PC-9 (cell line): ENCODE measurements at regions not wholly inside any gene's neighbourhood (a gene's known extent, or its start where the extent isn't known, plus 50 kb on each side); places are given as distances from the start of the nearest gene placed in this dataset.

ENCODE experiments used
- BruUV-seq: library from RNA; stranded (reverse); fragments of 400-500 nt; replicated peaks from 2 replicates; lab custom pipeline; 2021; lab: Mats Ljungman, UMichigan
- CTCF ChIA-PET: fragments of 300-600 bp; sonication (Branson Sonifier 250); formaldehyde crosslinking; loops from one replicate; lab custom pipeline; 2022; ENCODE audit warnings: antibody characterized with exemption; lab: Charles Lee
- POLR2A ChIA-PET: fragments of 300-600 bp; sonication (Branson Sonifier 250); formaldehyde crosslinking; loops from one replicate; lab custom pipeline; 2022; ENCODE audit warnings: antibody characterized with exemption; ENCODE audit not compliant: unreplicated experiment; lab: Charles Lee
- DNase-seq, 2 experiments: peaks; one replicate each; pipeline versions ENCODE4 v3.0.0 to v3.0.0-alpha.2; 2015 to 2022; ENCODE audit warnings: mixed read lengths in 1 of 2
- H2AFZ ChIP-seq: fragments of 200-600 bp; sonication (generic); 2 replicates; pipeline ENCODE4 v1.8.1; 2017; ENCODE audit warnings: antibody characterized with exemption
- H3F3A ChIP-seq: fragments of 200-600 bp; sonication (generic); 2 replicates; pipeline ENCODE4 v1.8.1; 2017; ENCODE audit warnings: antibody characterized with exemption, mild to moderate bottlenecking, low read depth; ENCODE audit not compliant: insufficient read depth
- H3K27ac ChIP-seq: fragments of 200-600 bp; sonication (generic); 2 replicates; pipeline ENCODE4 v1.6.1; 2016; ENCODE audit warnings: mixed run types
- H3K27me3 ChIP-seq: fragments of 200-600 bp; sonication (generic); 2 replicates; pipeline ENCODE4 v1.6.1; 2016; ENCODE audit warnings: low read depth, mixed run types; ENCODE audit not compliant: insufficient read depth
- H3K36me3 ChIP-seq: fragments of 200-600 bp; sonication (generic); 2 replicates; pipeline ENCODE4 v1.6.1; 2016; ENCODE audit warnings: low read depth, mixed run types
- H3K4me1 ChIP-seq: fragments of 200-600 bp; sonication (generic); replicated peaks from 2 replicates; pipeline ENCODE4 v1.6.1; 2016; ENCODE audit warnings: mixed run types; ENCODE audit not compliant: insufficient read depth
- H3K4me2 ChIP-seq: fragments of 200-600 bp; sonication (generic); 2 replicates; pipeline ENCODE4 v1.6.1; 2017; ENCODE audit warnings: mixed run types
- H3K4me3 ChIP-seq: fragments of 200-600 bp; sonication (generic); 2 replicates; pipeline ENCODE4 v1.6.1; 2016; ENCODE audit warnings: mixed run types
- H3K79me2 ChIP-seq: fragments of 200-600 bp; sonication (generic); 2 replicates; pipeline ENCODE4 v1.6.1; 2017; ENCODE audit warnings: low read depth, mixed run types
- H3K9me2 ChIP-seq: fragments of 200-600 bp; sonication (generic); 2 replicates; pipeline ENCODE4 v1.8.1; 2017; ENCODE audit warnings: mild to moderate bottlenecking; ENCODE audit not compliant: insufficient read depth
- H3K9me3 ChIP-seq: fragments of 200-600 bp; sonication (generic); 2 replicates; pipeline ENCODE4 v1.8.1; 2016; ENCODE audit warnings: low read depth; ENCODE audit not compliant: insufficient read depth
- H4K20me1 ChIP-seq: fragments of 200-600 bp; sonication (generic); 2 replicates; pipeline ENCODE4 v1.8.1; 2017; ENCODE audit not compliant: insufficient read depth
- EZH2 ChIP-seq: fragments of 200-600 bp; sonication (generic); IDR thresholded peaks from 2 replicates; pipeline ENCODE4 v1.8.0; 2017; ENCODE audit warnings: antibody characterized with exemption, low read depth
- intact Hi-C: fragments of 100-400 bp; cut with micrococcal nuclease; formaldehyde crosslinking; loops from one replicate; pipeline ENCODE4 v1.10.0; 2022; ENCODE audit not compliant: unreplicated experiment
- TF ChIP-seq, protein P1 (sequence below): fragments of 200-600 bp; sonication (generic); conservative IDR thresholded peaks from 2 replicates; pipeline ENCODE4 v1.6.1; 2017; ENCODE audit warnings: mixed run types, antibody characterized with exemption, mild to moderate bottlenecking, moderate library complexity

DNA sequence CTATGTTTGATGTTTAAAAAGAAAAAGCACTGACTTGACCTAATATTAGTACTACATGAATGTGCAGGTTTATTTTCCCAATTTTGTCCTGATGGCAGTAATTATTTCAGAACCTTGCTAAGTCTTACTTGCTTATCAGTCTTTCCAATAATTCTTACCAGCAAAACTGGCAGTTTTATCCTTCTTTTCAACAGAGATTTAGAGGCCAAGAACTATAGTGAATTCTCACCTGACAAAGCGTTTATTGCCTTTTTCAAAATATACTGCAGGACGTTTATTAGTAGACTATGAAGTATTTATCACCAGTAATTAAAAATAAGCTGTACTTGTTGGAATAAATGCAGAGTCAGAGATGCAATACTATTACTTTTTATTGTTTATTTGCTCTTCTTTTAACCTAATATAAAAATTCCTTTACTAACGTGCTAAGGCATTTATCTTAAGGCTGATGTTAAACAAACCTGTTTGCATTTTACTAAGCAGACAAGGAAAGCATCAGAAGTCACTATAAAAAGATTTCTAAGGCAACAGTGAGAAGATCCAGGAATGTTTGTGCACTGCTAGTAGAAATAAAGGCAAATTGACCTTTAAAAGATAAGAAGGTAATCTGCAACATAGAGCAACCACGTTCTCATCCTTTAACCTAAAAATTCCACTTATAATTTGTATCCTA lies 80.3 kb upstream of the NOCT start:
- ChIA-PET CTCF (no interaction called here), POLR2A (no interaction called here)
- intact Hi-C loops, result no loop called here

DNA sequence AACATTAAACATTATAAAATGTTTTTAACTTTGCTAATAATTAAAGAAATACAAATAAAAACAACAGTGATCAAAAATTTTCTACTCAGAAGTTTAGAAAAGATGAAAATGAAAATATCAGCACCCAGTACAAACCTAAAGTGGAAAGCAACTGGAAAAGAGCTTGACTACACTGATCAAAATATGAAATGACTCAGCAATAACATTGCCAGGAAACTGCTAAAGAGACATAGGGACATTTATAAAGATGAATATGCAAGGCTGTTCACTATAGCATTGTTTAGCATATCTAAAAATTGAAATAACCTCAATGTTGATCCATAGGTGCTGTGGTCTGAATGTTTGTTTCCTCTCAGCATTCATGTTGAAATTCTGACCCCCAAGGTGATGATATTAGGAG lies 88.5 kb upstream of the NOCT start:
- no peaks in the 10 kb centered on the region for H3K4me1 ChIP-seq
- no peaks in the 10 kb centered on the region for H3K9me2 ChIP-seq
- TF ChIP-seq EZH2, result no peak
- TF ChIP-seq, protein P1, sequence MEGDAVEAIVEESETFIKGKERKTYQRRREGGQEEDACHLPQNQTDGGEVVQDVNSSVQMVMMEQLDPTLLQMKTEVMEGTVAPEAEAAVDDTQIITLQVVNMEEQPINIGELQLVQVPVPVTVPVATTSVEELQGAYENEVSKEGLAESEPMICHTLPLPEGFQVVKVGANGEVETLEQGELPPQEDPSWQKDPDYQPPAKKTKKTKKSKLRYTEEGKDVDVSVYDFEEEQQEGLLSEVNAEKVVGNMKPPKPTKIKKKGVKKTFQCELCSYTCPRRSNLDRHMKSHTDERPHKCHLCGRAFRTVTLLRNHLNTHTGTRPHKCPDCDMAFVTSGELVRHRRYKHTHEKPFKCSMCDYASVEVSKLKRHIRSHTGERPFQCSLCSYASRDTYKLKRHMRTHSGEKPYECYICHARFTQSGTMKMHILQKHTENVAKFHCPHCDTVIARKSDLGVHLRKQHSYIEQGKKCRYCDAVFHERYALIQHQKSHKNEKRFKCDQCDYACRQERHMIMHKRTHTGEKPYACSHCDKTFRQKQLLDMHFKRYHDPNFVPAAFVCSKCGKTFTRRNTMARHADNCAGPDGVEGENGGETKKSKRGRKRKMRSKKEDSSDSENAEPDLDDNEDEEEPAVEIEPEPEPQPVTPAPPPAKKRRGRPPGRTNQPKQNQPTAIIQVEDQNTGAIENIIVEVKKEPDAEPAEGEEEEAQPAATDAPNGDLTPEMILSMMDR, result no peak
- no peaks in the 10 kb centered on the region for H4K20me1 ChIP-seq
- no TSS peak for BruUV-seq
- H3F3A ChIP-seq, result no peaks in the 10 kb centered on the region
- H3K79me2 ChIP-seq, result no peaks in the 10 kb centered on the region
- no peak overlapping the region for H3K27ac ChIP-seq
- H3K9me3 ChIP-seq, result no peaks in the 10 kb centered on the region
- no peak overlapping the region for H3K4me3 ChIP-seq
- no peak for DNase-seq
- ChIA-PET CTCF (no interaction called here), POLR2A (no interaction called here)
- no peaks in the 10 kb centered on the region for H3K27me3 ChIP-seq
- no peak overlapping the region for H2AFZ ChIP-seq
- no peaks in the 10 kb centered on the region for H3K36me3 ChIP-seq
- no peak overlapping the region for H3K4me2 ChIP-seq
- intact Hi-C loops, result no loop called here

More for the DNA sequence above, 80.3 kb upstream of the NOCT start:
- Histone ChIP-seq H3K4me2 (no peak overlapping the region), H3K27ac (no peak overlapping the region), H3K79me2 (no peaks in the 10 kb centered on the region), H3K4me1 (no peaks in the 10 kb centered on the region), H3K9me2 (no peaks in the 10 kb centered on the region), H3K4me3 (no peak overlapping the region), H2AFZ (no peak overlapping the region), H3F3A (no peaks in the 10 kb centered on the region), H3K9me3 (no peaks in the 10 kb centered on the region), H4K20me1 (no peaks in the 10 kb centered on the region), H3K27me3 (no peaks in the 10 kb centered on the region), H3K36me3 (no peaks in the 10 kb centered on the region)
- no peak for DNase-seq
- TF ChIP-seq, protein P1, result no peak
- TF ChIP-seq EZH2, result no peak
- BruUV-seq, result no TSS peak

DNA sequence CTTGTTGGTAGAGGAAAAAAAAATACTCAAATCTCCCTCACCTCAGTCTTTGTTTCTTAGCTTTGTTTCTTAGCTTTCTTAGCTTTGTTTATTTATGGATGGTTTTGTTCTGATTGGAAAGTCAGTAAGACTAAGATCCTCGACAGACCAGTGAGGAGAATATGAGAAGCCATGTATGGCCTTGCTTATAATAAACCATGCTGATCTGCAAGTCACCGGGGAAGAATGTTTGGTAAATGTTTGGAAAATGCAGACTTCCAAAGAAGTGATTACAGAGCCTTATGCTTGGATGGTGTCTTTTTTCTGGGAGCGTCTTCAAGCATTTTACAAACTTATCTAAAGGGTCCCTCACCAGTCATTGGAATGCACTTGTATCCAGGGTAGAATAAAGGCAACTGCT lies 90.1 kb upstream of the NOCT start:
- Histone ChIP-seq H3K79me2 (no peaks in the 10 kb centered on the region), H3K4me1 (no peaks in the 10 kb centered on the region), H3K36me3 (no peaks in the 10 kb centered on the region), H3K4me3 (no peak overlapping the region), H3K4me2 (no peak overlapping the region), H3K27me3 (no peaks in the 10 kb centered on the region), H2AFZ (no peak overlapping the region), H3K9me2 (no peaks in the 10 kb centered on the region), H3K27ac (no peak overlapping the region), H3K9me3 (no peaks in the 10 kb centered on the region), H4K20me1 (no peaks in the 10 kb centered on the region), H3F3A (no peaks in the 10 kb centered on the region)
- intact Hi-C loops, result no loop called here
- DNase-seq, result no peak
- no TSS peak for BruUV-seq
- ChIA-PET POLR2A (no interaction called here), CTCF (no interaction called here)
- TF ChIP-seq, protein P1, result no peak
- TF ChIP-seq EZH2, result no peak
